ENCODE measurements at regions not wholly inside any gene's neighbourhood (a gene's known extent, or its start where the extent isn't known, plus 50 kb on each side); places are given as distances from the start of the nearest gene placed in this dataset.

DNA sequence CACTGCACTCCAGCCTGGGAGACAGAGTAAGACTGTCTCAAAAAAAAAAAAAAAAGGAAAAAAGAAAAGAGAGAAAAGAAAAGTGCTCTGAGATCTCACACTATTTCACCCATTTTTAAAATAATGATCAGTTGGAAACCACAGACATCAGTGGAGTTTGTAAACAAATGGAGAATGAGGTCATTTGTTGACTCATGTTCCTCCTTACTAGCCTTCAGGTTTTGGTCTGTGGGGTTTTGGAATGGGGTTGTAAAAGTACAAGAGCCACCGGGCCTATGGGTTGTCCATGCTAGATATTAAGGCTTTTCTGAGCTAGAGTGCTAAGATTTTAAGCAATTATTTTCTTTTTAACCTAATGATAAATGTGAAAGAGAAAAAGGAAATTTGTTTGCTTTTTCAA is 104.4 kb upstream of the PRL start:
- DNase-seq = no peak

DNA sequence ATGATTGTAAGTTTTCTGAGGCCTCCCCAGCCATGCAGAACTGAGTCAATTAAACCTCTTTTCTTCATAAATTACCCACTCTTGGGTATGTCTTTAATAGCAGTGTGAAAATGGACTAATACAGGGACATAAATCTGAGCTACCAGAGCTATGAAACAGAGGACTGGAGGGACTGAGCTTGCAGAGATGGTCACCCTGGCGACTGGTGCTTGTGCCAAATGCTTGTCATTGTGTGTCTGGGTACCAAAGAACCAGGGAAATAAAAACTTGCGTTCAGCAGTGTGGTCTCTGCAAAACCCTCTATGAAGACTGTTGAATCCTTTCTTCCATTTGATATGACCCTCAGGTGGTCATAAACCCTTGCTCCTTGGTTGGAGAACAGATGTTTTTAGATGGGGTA is 105.1 kb upstream of the PRL start:
- DNase-seq = no peak

DNA sequence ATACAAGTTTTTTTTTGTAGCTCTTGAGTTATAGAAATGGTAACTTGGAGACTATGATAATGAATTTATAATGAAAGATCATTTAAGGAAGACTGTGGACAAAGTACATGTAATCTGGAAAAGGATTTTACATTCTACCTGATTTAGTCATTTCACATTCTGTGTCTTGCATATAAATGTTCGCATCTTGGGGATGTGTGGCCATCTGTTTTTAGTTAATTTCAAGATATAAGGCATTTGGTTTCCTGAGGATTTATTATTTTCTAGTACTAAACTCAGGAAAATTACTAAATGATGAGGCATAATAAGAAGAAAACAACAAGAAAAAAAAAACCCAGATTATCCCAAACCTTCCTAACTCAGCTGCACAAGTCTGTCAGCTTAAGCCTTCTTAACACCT is 112.7 kb upstream of the PRL start:
- DNase-seq = no peak

DNA sequence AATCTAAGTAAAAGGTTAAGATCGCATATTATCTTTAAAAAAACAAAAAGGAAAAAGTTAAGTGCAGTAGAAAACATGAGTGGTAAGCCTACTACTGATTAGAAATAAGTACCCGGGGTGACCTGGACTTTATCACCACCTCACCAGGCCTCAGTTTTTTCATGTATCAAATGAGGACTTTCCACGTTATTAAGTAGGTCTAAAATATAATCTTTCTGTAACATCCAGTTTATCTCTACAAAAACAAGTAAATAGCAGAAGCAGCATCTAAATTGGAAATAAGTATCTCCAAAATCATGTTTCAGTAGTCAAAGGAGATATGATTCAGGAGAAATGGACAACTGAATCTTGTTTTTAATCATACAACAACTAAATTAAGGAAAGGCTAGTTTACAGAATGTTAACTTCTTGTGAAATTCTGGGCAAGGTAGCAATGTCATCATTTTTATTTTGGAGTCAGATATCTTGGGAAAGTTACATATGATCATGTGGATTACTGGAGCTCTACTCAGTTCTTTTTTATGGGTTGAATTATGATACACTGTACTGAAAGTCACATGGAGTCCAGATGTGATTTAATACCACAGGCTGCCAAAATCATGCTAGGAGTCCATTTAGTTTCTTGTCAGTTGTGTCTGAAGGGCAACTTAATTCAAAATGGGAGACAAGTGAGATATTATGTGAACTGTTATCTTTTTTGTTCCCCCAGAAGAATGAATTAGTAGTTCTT is 114.7 kb upstream of the PRL start:
- DNase-seq = no peak

DNA sequence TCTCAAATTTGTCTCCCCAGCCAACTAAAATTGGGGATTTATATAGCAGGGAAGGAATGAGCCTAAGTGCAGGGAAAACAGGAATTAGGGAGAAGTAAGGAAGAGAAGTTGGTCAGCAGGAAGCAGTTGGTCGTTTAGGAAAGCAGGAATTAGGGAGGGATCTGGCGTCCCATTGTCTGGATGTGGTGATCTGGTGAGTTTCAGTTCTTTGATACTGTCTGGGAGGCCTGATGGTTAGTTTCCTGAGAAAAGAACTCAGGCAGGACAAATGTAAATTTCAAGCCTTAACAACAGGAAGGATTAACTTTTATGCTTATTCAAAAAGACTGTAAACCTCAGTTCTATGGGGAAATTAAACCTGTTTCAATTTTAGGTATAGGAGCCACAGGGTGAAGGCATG is 116.2 kb upstream of the PRL start:
- DNase-seq = no peak

DNA sequence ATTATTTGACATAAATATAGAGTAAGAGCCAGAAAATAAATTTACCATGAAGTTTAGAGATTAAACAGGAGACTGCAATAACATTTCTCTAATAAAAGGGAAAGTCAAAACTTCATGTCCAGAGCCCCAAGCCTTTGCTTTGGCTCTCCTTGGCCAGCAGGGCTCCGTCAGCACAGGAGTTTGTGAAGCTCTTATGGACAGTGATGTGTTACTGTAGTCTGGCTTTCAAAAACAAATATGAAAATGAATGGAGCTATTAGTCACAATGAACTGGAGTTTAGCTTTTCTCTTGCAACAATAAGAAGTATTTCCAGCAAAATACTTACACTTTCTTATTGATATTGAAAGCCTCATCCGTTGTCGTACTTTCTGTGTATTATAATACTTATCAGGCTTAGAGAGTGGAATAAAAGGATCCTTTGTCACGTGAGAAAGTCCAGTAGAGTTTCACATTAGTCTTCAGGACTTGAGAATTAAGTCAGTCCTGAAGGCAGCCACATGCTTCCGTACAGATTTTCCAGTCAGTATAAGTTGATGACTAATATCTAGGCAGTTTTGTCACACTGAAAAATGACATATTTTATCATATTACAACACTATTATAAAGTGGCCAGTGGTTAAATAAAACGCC is 117.0 kb upstream of the PRL start:
- no peak for DNase-seq

DNA sequence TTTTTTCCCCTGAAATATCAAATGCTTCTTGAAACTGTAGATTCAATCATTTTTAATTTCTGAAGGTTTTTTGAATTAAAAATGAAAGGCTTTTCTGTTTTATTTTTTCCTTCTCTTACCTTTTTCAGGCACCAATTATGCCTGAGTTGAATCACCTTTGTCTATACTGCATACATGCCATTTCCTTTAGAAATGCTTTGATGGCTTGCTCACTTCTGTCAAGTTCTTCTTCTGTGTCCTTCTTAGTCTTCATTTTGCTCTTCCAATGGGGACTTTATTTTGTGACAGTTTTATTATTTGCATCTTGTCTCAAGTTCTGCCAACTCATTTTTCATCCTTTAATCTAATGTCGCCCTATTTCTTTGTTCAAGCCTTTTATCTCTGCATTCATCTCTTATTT is 121.9 kb upstream of the PRL start:
- no peak for DNase-seq

DNA sequence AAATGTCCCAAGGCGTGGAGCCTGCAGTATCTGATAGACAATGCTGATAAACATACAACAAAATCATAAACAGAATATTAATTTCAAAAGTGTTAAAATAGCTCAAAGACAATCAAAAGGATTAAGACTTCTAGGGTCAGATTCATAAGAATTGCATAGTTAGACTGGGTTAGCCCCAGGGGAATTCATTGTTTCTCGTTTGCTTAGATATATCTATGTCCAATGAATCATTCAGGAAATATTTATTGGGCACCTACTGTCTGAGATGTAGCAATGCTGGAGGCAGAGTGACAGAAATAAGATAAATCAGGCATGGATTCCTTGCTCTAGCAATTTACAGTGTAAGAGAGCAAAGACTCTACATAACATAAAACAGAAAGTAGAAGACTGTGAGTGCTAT is 124.4 kb upstream of the PRL start:
- DNase-seq = no peak

DNA sequence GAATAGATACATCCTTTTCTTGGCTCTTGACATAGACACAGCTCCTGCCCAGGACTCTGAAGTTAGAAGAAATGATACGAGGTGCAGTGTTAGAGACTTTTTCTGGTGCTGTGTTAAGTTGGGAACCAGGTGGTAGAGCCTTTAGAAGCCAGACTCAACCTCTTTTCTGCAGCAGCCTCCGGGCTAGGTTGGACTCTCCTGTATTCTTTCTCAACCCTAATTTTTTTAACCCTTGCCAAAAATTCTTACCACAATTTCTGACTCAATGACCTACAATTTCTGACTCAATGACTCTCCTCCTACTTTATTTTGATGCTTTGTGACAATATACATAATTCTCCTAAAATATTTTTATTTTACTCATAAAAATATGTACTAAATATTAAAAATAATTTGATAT is 127.4 kb upstream of the PRL start:
- no peak for DNase-seq

DNA sequence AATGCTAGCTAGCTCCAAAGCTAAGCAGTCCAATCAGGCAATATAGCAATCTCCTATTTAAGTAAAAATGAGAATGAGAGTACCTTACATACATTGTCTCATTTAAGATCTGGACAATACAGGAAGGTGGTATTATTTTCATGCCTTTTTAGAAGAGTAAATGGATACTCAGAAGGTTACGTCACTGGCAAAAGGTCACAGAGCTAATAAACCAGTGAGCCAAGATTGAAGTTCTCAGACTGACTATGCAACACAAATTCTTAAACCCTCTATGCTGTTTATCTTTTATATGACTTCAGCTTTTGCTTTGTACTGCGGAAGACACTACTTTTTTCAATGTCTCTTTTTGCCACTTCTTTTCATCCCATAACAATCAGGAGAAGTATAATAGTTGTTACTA is 135.2 kb upstream of the PRL start:
- DNase-seq = no peak

DNA sequence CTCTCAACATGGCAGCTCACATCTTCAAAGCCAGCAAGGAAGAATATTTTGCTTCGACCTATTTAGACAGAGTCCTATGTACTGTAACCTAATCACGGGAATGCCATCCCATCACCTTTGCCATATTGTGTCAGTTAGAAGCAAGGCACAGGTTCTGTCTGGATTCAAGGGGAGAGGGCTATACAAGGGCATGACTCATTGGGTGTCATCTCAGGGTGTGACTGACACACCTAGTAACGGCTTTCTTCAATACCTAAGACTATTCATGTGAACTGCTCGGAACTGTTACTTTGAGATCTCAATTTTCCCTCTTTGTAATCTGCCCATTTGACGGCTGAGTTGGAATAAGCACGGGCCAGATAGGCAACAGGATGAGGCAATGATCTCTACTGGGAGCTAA is 135.6 kb upstream of the HDGFL1 start:
- DNase-seq = no peak

DNA sequence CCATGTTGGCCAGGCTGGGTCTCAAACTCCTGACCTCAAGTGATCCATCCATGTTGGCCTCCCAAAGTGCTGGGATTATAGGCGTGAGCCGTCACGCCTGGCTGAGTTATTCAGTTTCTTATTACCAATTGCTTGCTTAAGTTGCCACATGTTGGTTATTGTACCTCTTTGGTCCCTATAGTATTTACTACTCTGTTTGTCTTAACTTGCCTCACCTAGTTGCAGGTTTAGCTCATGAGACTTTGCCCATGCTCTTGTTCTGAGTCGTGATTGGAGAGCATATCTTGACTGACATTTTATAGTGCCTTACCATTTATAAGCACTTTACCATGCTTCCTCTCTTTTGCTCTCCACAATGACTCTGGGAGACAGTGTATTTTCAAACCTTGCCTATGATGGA is 134.2 kb upstream of the HDGFL1 start:
- DNase-seq = no peak

DNA sequence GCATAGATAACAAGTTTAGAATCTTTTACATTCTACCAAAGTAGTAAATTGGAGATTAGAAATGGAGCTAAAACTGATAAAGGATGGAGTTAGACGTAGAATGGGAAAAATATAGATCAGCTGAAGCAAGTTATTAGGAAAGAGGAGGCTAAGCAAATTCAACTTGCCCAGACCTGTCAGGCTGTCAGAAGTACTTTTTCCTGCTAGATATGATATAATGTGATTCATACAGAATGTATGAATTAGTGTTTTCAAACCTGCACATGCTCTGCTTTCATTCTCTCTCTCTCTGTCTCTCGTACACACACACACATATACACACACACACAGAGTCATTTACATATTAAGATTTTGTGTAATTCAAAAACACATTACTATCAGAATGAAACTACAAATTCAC is 133.2 kb upstream of the HDGFL1 start:
- DNase-seq = no peak

DNA sequence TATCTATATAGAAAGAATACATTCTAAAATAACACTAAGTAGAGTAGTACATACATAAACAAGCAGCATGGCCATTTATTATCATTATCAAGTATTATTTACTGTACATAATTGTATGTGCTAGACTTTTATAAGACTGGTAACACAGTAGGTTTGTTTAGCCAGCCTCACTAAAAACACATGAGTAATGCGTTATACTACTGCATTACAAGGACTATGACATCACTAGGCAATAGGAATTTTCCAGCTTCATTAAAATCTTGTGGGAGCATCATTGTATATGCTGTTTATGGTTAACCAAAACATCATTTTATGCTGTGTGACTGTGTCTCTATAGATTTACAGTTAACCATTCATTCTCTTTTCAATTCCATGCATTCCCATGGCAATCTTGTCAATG is 131.7 kb upstream of the HDGFL1 start:
- no peak for DNase-seq

DNA sequence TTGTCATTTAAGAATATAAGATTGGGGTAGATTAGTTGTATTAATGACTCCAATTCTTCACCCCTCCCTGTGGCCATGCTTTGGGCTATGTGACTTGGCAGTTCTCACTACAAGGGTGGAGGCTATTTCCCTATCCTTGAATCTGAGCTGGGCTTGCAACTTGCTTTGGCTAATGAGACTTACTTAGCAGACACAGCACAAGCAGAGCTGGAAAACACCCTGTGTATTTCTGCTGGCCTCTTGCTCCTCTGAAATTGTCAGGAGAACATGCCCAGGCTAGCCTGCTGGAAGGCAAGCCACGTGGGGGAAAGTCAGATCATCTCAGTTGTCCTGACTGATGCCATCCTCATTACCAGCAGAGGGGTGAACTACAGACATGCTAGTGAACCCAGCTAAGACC is 126.5 kb upstream of the HDGFL1 start:
- DNase-seq = no peak

DNA sequence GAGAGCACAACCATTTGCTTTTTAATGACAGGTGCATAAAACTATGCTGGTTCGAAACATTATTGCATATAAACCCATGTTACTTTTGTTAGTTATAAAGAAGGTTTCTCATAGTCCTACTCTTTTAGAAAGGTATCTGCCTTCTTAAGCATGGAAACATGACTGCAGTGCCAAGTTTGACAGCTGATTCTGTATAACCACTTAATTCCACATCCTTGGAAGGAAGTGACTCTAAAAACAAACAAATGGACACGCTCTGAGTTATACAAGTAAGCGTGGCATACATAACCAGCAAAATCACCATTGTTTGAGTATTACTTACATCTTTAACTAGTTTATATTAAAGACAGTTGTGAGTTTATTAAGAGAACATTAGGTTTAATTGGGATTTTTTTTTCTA is 125.0 kb upstream of the HDGFL1 start:
- no peak for DNase-seq

DNA sequence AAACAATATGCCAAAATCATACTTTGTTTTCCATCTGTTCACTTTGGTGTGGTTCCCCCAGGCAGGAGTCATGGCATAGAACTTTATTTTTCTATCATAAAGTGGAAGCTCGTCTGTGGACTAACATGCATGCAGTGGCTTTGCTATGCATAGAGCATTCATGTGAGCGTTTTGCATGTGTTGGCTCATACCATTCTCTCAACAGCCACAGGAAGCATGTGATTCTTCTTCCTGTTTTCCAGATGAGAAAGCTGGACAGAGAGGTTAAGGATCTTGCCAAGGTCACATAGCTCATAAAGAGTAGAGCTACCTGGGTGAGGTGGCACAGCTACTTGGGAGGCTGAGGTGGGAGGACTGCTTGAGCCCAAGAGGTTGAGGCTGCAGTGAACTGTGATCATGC is 123.4 kb upstream of the HDGFL1 start:
- DNase-seq = no peak

DNA sequence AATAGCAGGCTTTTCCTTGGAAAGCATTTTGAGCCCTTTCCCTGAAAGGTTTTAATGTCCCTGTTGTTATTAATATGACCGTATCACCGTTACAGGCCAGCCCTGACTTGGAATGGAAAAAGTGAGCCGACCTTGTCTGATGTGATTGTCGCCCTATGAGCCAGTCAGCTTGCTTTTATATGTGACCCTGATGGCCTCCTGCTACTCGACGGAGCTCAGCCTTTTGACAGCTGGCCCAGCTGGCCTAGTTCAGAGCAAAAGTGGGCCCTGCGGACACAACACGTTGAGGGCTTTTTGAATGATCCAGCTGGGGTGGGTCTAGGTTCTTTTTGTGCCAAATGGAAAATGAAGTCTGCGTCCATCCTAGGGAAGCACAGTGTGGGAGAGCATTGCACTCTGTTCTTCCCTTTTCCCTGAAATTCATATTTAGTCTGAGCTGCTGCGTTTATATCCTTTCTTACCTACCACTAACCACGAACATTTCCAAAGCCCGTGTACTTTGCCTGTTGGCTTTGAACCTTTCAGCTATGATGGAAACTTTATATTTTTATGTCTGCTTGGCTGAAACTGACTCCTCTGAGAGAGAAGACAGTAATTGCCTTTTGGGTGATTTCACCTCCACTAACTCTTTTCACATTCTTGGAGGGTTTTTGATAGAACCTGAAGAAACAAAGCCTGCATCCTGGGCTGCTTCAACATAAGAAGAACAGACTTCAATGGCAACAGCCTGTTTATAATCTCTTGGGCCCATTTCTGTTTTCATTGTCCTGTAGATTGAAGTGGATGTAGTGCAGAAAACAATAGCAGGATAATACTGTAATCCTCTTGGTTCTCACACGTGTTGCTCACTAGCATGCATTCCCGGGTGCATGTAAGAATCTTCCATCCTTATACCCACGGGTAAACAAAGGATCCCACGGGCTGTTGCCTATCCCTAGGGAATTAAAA is 121.8 kb upstream of the HDGFL1 start:
- DNase-seq = no peak

DNA sequence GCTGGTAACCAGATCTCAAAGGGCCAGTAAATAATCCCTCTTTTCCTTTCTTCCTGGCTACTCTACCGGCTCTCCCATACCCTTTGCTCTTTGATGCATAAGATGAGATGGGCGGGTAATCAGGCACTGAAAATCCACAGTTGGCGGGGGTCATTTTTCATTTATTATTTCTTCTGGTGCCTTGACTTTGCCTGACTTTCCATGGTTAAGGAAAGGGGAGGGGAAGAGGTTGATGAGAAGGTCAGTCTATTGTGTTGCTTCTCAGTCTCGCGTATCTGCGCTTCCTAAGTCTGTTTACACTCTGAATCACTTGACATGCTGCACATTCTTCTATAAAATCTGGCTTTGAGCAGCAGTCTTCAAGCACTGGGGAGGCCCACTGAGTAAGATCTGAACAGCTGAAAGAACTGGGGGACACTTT is 121.1 kb upstream of the HDGFL1 start:
- no peak for DNase-seq

DNA sequence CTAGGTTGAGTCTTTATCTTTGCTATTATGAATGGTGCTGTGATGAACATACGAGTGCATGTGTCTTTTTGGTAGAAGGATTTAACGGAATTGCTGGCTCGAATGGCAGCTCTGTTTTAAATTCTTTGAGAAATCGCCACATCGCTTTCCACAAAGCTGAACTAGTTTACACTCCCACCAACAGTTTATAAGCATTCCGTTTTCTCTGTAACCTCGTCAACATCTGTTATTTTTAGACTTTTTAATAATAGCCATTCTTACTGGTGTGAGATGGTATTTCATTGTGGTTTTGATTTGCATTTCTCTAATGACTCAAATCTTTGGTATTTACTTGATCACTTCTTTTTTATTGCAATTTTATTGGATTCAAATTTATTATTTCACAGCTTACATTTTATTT is 117.4 kb upstream of the HDGFL1 start:
- DNase-seq = no peak

DNA sequence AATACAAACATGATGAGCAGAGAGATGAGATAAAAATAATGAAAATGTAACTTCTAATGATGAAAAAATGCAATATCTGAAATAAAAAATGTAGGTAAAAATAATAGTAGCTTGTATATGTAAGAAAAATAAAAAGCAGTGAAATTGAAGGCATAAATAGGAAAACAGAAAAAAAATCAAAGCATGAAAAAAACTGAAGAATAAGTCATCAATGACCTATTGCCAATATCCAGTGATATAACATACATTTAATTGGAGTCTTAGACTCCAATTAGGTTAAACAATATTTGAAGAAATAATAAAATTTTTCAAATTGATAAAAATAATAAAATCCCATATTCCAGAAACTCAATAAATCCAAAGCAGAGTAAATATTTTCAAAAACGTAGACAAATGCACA is 114.0 kb upstream of the HDGFL1 start:
- no peak for DNase-seq

DNA sequence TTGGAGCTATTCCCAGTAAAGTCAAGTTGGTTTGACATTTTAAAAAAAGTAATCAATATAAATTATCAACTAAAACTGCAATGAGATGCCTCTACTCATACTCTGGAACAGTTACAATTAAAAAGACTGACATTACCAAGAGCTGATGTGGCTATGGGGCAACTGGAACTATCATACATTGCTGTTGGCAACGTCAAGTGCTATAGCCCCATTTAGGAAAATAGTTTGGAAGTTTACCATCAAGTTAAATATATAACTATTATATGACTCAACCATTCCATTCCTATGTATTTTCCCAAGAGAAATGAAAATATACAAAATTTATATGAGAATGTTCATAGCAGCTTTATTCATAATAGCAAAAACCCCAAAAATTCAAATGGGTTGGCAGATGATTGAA is 111.4 kb upstream of the HDGFL1 start:
- no peak for DNase-seq

DNA sequence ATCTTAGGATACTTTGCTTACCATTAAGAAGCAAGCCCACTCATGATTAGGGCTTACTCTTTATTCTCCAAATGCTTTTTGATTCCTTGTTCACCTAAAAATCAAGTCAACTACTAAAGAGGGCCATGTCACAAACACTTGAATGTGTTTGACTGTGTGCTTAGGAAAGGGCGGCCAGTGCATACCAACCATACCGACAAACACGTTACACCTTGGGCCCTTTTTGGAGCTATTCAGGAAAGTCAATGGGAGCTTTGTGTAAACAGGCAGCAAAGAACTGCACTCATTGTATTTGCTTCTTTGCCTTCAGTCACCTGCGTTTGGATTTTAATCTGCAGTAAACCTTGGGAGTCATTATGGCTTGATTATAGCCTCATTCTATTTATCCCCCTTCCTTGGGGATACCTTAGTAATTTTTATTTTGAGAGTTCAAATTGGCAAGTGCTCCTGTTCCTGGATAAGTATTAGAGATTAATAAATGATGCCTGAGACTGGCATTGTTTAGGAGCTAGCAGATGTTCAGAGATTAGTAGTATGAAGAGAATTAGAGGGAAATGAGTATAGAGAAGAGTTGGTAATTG is 102.6 kb upstream of the HDGFL1 start:
- no peak for DNase-seq

DNA sequence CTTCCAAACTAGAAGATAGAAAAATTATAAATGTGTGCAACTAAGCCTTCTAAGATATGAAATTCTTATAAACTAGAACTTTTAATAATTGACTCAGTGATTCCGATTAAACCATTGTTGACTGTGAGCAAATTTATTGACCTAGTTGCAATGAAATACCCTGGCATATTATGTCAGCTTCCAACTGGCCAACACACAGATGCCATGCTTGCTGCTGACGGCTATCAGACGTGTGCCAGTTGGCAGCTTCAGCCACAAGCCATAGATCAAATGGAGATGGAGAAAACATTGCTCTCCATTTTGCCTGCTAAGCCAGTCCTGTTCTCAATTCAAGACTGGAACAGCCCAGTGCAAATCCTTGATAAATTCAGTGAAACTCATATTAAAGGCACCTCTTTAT is 101.7 kb upstream of the HDGFL1 start:
- DNase-seq = no peak
